GM12891 (cell line): ENCODE measurements at regions not wholly inside any gene's neighbourhood (a gene's known extent, or its start where the extent isn't known, plus 50 kb on each side); places are given as distances from the start of the nearest gene placed in this dataset.
"Not testable (repeated sequence)": the region's sequence is repeated elsewhere in the genome, so short reads cannot be mapped to it uniquely, and the experiment has no call there.

Experiments
- PAX5 ChIP-seq: IDR thresholded peaks from 2 replicates; pipeline ENCODE4 v1.6.1; 2011; ENCODE audit warnings: low read length, moderate library complexity, mild to moderate bottlenecking; ENCODE audit not compliant: insufficient read depth, severe bottlenecking
- POLR2A ChIP-seq: IDR thresholded peaks from 2 replicates; pipeline ENCODE4 v1.6.1; 2011; ENCODE audit warnings: low read depth, low read length, control low read depth
- POLR2AphosphoS5 ChIP-seq: IDR thresholded peaks from 2 replicates; pipeline ENCODE4 v1.6.1; 2011; ENCODE audit warnings: low read depth, low read length, control low read depth
- POU2F2 ChIP-seq: IDR thresholded peaks from 2 replicates; pipeline ENCODE4 v1.6.1; 2011; ENCODE audit warnings: low read depth, mild to moderate bottlenecking, control low read depth, low read length, moderate library complexity
- TAF1 ChIP-seq: IDR thresholded peaks from 2 replicates; pipeline ENCODE4 v1.6.1; 2011; ENCODE audit warnings: low read depth, low read length, control low read depth

GRCh38 chr11:35048346-35048745, 90.6 kb upstream of the CD44 start:
- TF ChIP-seq POU2F2, POLR2A, TAF1, PAX5, POLR2AphosphoS5: not testable (repeated sequence)
